Stomach (tissue), 8 donors: ENCODE measurements at regions not wholly inside any gene's neighbourhood (a gene's known extent, or its start where the extent isn't known, plus 50 kb on each side); places are given as distances from the start of the nearest gene placed in this dataset.

Experiments used
- DNase-seq, 2 donors: peaks; one replicate each; pipeline versions ENCODE4 v3.0.0 to v3.0.0-alpha.2; 2013 to 2019
- H3K27ac ChIP-seq, 5 donors: fragments of 200-600 bp in 4 of 5; sonication (generic) in 4 of 5; one replicate each; pipeline ENCODE4 v1.5.1; 2013 to 2019; ENCODE audit warnings: mild to moderate bottlenecking in 1 of 5, moderate library complexity in 1 of 5
- H3K27me3 ChIP-seq, 3 donors: fragments of 200-600 bp; sonication (generic); one replicate each; pipeline ENCODE4 v1.5.1; 2017 to 2019; ENCODE audit warnings: mixed run types in 1 of 3
- H3K36me3 ChIP-seq, 4 donors: fragments of 200-600 bp; sonication (generic); 1 replicate in 3 of 4; 2 replicates in 1 of 4; pipeline ENCODE4 v1.5.1; 2016 to 2019
- H3K4me1 ChIP-seq, 4 donors: fragments of 200-600 bp; sonication (generic); one replicate each; pipeline ENCODE4 v1.5.1; 2016 to 2019
- H3K4me3 ChIP-seq, 4 donors: fragments of 200-600 bp; sonication (generic) in 3 of 4; one replicate each; pipeline ENCODE4 v1.5.1; 2016 to 2019; ENCODE audit warnings: mild to moderate bottlenecking in 1 of 4
- H3K9me3 ChIP-seq, 4 donors: fragments of 200-600 bp; sonication (generic); one replicate each; pipeline ENCODE4 v1.5.1; 2016 to 2019
- CTCF ChIP-seq, 7 experiments: fragments of 450-650 bp in 4 of 7; fragments of 200-600 bp in 3 of 7; sonication (generic) in 3 of 7; IDR thresholded peaks; one replicate each; pipeline ENCODE4 v1.5.1; 2016 to 2019; ENCODE audit warnings: antibody characterized with exemption in 7 of 7, control low read depth in 2 of 7, mild to moderate bottlenecking in 1 of 7
- EP300 ChIP-seq: sonication (generic); formaldehyde crosslinking; IDR thresholded peaks from one replicate; pipeline ENCODE4 v1.6.1; 2017; ENCODE audit warnings: antibody characterized with exemption
- POLR2A ChIP-seq, 4 donors: fragments of 450-650 bp; IDR thresholded peaks; one replicate each; pipeline ENCODE4 v1.6.1; 2016; ENCODE audit warnings: antibody characterized with exemption in 4 of 4, control low read depth in 2 of 4, mild to moderate bottlenecking in 1 of 4, moderate library complexity in 1 of 4
- POLR2AphosphoS5 ChIP-seq, 3 donors: sonication (generic); formaldehyde crosslinking; IDR thresholded peaks; one replicate each; pipeline ENCODE4 v1.6.1; 2016; ENCODE audit warnings: antibody characterized with exemption in 3 of 3
- WGBS, 5 donors: extraction: QIAGEN DNeasy Blood & Tissue Kit in 3 of 5; methylation state at CpG; one replicate each; pipeline versions ENCODE4 v1.1.5 to v1.1.7; 2013 to 2018; 5-methylcytosine and 5-hydroxymethylcytosine counted together
- intact Hi-C: fragments of 100-400 bp; cut with DNase I; formaldehyde crosslinking; loops from one replicate; pipeline ENCODE4 v1.15.1; 2023; ENCODE audit warnings: low total_unique reads
- donor health status: healthy with polysubstance abuse.
- donor health status: Bipolar disorder and iron deficiency.
- donor health status: healthy.

- Histone ChIP-seq H3K4me1 (peaks cover 0 to 5% (median 0%) of the 10 kb centered on the region in 4 donors), H3K9me3 (no peaks in the 10 kb centered on the region), H3K36me3 (no peaks in the 10 kb centered on the region), H3K27ac (no peak overlapping the region), H3K4me3 (no peak overlapping the region), H3K27me3 (no peaks in the 10 kb centered on the region)
- no peak for DNase-seq
- WGBS, 5 donors, result 89 to 95% (median 93%) methylated on average over 2 of the region's 2 CpGs
- TF ChIP-seq CTCF (IDR thresholded peaks at IDR 0.05) (no peak), EP300 (no peak), POLR2AphosphoS5 (IDR thresholded peaks at IDR 0.05) (no peak), POLR2A (IDR thresholded peaks at IDR 0.05) (no peak)
- intact Hi-C loops, result no loop called here
These were observed 193.9 kb downstream of the FIGN start for GRCh38 chr2:163541943-163542342.

- no peak for DNase-seq
- H3K36me3 ChIP-seq, result no peaks in the 10 kb centered on the region
- no peak overlapping the region for H3K4me3 ChIP-seq
- TF ChIP-seq EP300, result no peak
- TF ChIP-seq CTCF (IDR thresholded peaks at IDR 0.05), result no peak
- TF ChIP-seq POLR2A (IDR thresholded peaks at IDR 0.05), result no peak
- no peak for TF ChIP-seq POLR2AphosphoS5 (IDR thresholded peaks at IDR 0.05)
- H3K27me3 ChIP-seq, result no peaks in the 10 kb centered on the region
- intact Hi-C loops, result no loop called here
- H3K9me3 ChIP-seq, result no peaks in the 10 kb centered on the region
- WGBS, 5 donors, result 76 to 90% (median 85%) methylated on average over 2 of the region's 2 CpGs
- H3K4me1 ChIP-seq, result peaks cover 0 to 5% (median 0%) of the 10 kb centered on the region in 4 donors
- H3K27ac ChIP-seq, result no peak overlapping the region
These were observed 194.3 kb downstream of the FIGN start for GRCh38 chr2:163541495-163541894.

- no peak for DNase-seq
- Histone ChIP-seq H3K9me3 (peaks cover 0 to 8% (median 3%) of the 10 kb centered on the region in 4 donors), H3K27me3 (no peaks in the 10 kb centered on the region), H3K36me3 (no peaks in the 10 kb centered on the region), H3K4me1 (no peaks in the 10 kb centered on the region), H3K27ac (no peak overlapping the region), H3K4me3 (no peak overlapping the region)
- 45 to 73% (median 50%) methylated on average over 1 of the region's 1 CpG for WGBS, 5 donors
- intact Hi-C loops, result no loop called here
- TF ChIP-seq POLR2A (IDR thresholded peaks at IDR 0.05) (no peak), POLR2AphosphoS5 (IDR thresholded peaks at IDR 0.05) (no peak), EP300 (no peak), CTCF (IDR thresholded peaks at IDR 0.05) (no peak)
These were observed 207.1 kb downstream of the FIGN start for GRCh38 chr2:163528640-163529217.

- H3K4me1 ChIP-seq, result no peaks in the 10 kb centered on the region
- no peak for DNase-seq
- no peaks in the 10 kb centered on the region for H3K27me3 ChIP-seq
- peaks cover 0 to 12% (median 3%) of the 10 kb centered on the region in 4 donors for H3K9me3 ChIP-seq
- intact Hi-C loops, result no loop called here
- no peaks in the 10 kb centered on the region for H3K36me3 ChIP-seq
- TF ChIP-seq POLR2AphosphoS5 (IDR thresholded peaks at IDR 0.05) (no peak), CTCF (IDR thresholded peaks at IDR 0.05) (no peak), EP300 (no peak), POLR2A (IDR thresholded peaks at IDR 0.05) (no peak)
- H3K27ac ChIP-seq, result no peak overlapping the region
- H3K4me3 ChIP-seq, result no peak overlapping the region
These were observed 208.4 kb downstream of the FIGN start for GRCh38 chr2:163527381-163527780.
